GM19438 (cell line): ENCODE measurements at regions not wholly inside any gene's neighbourhood (a gene's known extent, or its start where the extent isn't known, plus 50 kb on each side); places are given as distances from the start of the nearest gene placed in this dataset.

ENCODE experiments used
- ATAC-seq: cut with Tn5 transposase; IDR thresholded peaks from one replicate; pipeline ENCODE4 v1.9.1; 2021; ENCODE audit warnings: low read depth; ENCODE audit not compliant: unreplicated experiment

DNA sequence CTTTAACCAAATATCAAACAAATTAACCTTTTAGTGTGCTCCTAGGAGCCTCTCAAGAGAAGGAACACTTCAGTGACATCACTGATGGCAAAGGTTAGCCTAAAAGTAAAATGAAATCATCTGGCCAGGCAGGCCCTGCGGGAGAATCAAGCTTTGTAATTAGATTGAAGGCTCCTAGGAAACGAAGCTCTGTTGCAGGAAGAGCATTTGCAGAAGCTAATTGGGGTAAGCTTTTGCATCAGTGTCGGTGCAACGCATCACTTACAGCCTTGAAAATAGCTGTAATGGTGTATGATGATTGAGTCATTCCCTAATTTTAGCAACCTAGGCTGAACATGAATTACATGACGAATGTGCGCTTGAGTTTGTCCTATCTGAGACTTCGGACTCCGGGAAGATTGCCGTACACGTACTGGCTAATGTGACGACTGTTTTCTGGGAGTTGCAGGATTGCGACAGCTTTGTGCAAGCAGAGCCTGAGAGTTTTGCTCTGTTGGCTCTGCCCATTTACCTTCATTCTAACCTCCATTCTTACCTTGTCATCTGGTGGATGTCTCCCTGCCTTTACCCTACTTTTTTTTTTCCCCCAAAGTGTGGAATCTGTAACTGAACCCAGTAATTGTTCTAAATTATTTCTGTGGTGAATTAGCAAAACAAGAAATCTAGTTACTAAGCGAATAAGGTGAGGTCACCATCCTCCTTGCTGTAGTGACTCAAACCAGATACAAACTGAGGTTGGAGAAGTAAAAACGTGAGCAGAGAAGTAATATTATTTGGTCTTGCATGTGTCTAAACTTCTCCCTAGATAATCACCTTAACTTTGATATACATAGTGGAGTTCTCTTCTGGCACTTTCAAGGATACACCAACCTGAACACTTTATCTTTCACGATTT, 675.9 kb upstream of the CITED2 start:
- no peak for ATAC-seq

DNA sequence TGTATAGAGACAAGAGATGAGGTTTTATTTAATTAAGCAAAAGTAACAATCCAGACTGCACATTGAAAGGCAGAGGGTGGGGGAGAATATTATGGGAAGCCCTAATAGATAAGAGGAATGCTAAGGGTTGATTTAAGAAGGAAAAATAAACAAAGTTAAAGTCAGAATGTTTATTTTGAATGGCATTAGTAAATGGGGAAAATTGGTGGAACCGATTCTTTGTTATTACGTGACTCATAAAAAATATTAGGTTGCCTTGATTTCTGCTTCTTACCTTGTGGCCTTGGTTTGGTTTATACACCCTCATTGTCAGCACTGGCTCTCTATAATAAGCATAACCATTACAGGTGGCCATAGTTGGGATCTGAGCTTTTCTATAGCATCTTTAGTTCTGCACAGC, 674.8 kb upstream of the CITED2 start:
- no peak for ATAC-seq

DNA sequence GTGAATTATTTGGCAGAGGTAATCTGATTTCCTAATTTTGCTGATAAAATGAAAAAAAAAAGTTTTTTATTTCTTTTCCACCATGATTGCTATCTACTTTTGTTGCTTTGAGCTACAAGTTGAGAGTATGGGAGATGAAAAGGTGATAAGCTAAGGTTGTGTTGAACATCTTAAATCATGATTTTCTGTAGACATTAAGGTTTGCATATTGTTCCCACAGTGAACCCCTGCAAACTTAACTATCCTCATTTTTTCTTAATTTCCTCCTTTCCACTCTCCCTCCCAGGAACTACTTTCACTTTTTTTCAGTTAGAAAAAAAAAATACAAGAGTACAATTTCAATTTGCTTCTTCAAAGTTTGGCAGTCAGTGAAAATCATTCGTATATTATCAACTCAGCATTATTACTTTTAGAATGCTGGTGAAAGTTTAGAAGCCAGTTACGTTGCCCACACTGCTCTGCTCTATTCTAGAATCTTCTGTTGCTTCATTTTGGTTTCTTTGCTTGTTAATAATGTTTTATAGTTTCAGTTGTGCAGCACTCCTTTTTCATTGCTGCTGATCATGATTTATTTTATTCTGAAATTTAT, 673.8 kb upstream of the CITED2 start:
- ATAC-seq: no peak

DNA sequence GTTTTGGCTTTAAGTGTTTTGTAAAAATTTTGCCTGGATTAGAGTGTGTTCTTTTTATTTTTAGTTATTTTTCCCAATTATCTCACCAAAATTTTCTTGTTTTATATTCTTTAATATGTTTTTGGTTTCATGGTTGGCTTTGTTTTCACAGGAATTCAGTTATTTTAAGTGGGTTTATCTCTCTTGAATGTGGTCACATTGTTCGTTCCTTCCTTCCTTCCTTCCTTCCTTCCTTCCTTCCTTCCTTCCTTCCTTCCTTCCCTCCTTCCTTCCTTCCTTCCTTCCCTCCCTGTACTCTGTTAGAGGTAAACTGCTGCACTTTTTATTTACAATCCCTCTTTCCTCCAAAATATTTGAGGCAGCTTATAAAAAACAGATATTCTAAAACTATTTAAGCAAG, 672.9 kb upstream of the CITED2 start:
- no peak for ATAC-seq

DNA sequence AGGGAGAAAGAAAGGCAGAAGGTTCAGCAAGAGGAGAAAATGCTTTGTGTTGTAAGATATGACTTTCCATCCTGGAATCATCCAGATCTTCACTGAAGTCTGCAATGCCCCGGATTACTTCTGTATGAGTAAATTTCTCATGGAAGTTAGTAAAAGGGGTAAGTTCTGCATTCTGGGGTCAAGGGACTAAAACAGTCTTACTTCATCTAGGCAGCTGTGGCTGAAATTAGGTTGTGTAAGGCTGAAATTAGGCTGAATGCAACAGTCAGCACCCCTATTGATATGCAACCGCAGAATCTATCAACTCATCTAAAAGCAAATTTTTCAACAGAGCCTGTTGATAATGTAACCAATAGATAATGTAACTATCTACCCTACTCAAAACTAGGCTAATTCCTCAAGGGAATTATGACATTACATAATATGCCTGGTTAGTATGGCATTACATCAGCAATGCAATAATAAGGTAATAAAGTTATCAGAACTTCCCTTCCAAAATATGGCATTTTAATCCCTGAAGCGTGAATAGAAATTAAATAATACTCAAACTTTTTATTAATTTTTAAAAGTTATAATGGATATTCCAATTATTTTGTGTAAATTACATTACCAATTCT, 671.7 kb upstream of the CITED2 start:
- ATAC-seq: no peak

DNA sequence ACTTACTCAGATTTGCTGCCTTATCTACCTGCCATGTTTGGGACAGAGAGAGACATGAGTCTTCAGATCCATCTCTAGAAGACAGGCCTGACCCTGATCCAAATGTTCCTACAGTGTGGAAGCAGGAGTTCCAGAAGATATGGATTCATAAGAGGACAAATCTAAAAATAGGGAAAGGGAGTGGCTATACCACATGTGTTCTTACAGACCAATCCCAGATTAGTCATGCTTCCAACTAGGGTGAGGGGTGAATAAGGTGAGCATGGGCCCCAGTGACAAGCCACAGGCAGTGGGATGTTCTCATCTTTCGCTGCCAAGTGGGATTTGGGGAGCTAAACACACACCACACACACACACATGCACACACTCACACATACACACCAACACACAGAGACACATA, 670.7 kb upstream of the CITED2 start:
- ATAC-seq: no peak

DNA sequence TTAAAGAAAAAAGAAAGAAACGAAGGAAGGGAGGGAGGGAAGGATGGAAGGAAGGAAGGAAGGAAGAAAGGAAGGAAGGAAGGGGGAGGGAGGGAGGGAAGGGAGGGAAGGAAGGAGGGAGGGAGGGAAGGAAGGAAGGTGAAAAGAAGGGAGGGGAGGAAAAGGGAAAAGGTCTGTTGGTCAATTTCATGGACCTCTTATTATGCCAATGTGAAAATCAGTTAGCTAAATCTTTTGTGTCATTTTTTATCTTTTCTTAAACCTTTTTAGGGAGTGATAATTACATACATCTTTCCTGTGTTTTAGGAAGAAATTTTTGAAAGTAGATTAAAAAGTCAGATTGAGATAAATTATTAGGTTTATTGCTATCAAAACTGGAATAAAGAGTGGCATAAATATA, 670.2 kb upstream of the CITED2 start:
- no peak for ATAC-seq

DNA sequence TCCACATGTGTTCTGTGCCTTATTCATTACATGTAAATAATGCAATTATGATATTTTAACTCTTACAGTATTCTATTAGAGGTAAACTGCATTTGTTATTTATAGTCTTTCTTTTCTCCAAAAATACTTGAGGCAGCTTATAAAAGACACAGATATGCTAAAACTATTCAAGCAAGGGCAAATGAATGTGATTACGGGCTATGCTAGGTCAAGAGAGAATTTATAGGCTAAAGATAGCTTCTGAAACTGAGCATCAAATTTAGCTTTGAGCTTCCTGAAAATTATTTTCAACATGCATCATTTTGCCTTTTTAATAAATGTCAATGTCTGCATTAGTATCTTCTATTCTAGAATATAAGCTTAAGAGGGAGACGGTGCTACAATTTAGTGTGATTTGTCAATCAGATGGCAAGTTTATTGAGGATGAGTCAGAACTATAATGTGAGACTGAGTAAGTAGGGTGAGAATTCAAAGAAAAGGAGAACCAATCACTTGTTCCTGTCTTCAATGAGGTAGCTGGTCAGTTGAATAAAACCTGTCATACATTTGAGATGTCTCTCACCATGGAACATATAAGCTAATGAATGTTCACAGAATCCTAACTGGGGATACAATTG, 669.4 kb upstream of the CITED2 start:
- no peak for ATAC-seq

DNA sequence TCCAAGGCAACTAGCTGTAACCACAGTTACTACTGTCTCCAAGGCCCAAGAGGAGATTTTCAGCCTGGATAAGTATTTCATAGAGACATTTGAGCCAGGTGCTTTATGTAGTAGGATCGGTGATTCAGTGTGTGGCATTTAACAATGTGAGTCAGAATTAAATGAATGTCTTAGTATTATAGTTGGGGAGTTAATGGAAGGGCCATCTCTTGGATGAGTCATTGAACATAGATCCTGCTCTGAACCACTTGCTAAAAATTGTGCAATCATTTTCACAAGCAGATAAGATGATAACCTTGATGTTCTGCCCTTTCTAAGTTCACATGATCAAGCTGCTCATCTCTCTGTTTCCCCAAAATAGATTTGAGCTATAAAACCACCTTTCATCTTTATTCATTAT, 668.9 kb upstream of the CITED2 start:
- ATAC-seq: no peak

DNA sequence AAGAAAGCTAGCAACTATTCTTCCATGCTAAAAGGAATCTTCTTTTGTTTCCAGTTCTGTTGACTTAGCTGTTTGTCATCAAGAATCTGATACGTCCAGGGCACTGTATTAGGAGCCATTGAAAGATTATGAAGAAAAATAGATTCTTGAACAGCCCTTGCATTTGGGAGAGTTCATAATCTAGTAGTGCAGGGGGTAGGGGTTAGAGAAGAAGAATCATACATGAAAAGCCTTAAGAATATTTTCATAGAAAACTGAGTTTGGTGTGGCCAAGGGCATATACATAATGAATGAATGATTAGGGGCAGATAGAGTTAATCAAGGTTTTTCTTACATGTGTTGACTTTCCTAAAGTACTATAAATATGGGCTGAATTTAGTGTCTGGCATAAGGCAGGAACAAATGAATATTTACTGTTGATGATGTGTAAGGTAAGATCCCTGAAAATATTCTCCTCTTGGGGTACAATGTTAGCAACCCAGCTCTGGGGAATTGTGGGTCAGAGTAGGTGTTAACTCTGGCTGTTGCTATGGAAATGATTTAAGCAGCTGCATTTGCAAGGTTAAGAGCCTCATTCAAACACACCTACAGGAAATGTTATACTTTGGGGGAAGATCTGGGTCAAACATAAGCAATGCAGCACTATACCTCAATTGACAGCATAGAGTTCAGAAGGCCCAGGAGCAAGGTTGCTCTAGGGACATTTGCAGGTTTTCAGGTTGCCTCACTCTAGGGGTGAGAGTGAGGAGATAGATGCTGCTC, 667.3 kb upstream of the CITED2 start:
- ATAC-seq: no peak

DNA sequence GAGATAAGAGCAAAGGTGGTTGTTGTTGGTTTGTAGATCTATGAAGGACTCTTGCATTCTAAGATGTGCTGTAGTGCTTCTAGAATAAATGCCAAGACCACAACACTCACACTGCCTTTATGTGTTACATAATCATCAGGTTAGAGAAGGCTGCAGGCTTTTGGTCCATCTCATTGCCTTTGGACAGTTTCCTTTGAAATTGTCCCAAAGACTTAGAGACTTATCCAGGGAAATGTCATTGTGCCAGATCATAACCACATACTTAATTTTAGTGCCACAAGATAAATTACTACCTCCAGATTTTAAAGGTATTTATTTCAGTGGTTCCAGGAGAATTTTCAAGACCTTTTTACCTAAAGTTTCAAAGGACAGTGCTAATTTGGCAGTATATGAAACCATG, 666.6 kb upstream of the CITED2 start:
- ATAC-seq: no peak

DNA sequence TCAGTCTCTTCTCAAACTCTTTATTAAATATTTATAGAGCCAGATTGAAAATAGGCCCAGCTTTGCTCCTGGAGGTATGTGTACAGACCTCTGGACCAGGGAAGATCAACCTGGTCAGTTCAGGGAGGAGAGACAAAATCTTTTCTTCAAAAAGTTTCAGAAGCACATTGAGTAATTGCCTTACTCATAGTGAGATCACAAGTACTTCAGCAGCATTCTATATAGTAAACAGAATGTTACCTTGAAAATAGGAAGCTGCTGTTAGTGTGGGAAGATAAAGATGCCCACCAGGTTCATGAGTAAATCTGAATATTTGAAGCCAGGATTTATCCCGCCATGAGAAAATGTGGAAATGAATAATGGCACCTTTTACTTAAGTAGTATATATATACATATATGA, 665.9 kb upstream of the CITED2 start:
- no peak for ATAC-seq

DNA sequence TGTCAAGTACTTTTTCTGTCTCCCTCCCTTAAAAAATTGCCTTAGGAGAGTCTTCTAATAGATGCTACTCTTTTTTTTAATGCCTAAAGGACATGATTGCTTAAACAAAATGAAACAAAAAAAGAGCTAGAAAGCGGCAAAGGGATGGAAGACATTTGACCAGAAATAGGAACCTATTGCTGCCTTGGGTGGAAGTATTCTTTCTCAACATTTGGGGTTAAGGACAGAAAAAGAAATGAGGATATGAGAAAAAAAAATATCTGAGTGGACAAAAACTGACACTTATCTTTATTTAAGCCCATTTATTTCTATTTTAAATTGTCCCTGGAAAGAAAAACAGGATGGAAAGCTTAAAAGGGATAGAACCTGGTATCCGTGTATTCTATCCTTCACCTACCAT, 664.9 kb upstream of the CITED2 start:
- no peak for ATAC-seq

DNA sequence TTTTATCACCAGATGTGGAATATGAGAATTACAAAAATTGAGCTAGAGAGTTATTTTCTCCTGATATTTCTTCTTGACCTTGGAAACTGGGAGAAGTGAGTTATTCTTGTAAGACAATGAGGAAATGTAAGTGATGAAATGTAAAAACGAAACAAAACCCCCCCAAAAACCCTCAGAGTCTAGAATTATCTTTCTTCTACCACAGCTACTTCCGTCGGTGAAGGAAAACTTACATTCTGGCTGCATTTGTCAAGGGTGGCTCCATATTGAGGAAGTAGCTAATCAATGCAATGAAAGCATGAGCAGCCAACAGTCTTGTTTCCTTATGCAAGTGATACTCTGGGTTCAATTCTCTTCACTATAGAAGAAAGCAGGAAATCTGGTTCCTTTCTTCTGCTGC, 661.7 kb upstream of the CITED2 start:
- ATAC-seq: no peak

DNA sequence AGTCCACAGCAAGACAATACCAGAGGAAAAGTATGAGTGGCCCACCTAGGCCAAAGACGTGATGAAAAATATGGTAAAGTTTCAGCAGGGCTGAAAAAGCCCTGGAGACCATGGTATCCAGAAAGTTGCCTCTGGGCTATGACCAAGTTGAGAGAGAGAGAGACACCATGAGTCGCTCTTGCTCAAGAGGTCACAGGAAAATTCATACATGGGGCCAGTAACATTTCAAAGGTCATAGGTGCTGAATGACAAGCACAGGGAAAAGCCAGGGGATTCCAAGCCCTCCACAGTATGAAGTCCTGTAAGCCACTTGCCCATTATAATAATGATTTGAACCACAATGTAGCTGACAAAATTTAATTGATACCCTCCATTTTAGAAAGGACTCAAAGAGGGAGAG, 657.7 kb upstream of the CITED2 start:
- no peak for ATAC-seq

DNA sequence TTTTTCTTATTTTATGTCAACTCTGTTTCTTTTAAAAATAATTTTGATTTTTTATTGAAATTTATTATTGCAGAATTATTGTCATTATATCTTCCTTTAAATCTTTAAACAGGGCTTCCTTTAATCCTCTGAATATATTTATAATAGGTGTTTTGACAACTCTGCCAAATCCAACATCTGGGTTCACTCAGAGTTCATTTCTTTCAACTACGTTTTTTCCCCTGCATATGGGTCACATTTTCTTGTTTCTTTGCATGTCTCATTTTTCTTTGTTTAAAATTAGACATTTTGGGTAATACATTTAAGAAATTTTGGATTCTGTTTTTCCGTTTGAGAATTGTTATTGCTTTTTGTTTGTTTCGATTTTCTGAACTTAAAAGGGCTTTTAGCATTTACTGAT, 655.1 kb upstream of the CITED2 start:
- ATAC-seq: no peak

DNA sequence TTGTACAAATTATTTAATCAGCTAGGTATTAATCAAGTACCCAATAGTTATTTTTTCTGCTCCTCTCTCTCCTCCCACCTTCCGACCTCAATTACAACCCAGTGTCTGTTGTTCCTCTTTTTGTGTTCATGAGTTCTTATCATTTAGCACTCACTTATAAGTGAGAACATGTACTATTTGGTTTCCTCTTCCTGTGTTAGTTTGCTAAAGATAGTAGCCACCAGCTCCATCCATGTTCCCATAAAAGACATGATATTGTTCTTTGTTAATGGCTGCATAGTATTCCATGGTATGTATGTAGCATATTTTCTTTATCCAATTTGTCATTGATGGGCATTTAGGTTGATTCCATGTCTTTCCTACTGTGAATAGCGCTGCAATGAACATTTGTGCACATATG, 652.8 kb upstream of the CITED2 start:
- no peak for ATAC-seq

DNA sequence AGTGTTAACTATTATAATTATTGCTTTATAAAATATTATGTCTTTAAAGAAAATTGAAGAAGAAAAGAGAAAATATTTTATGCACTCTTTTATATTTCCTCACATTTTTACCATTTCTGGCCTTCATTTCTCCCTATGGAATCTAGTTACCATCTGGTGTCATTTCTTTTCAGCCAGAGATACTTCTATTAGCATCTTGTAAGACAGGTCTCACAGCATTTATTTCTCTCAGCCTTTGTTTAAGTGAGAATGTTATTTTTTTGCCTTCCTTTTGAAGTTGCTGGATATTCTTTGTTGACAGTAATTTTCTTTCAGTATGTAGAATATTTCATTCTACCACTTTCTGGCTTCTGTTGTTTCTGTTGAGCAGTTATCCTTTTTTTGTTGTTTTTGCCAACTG, 652.1 kb upstream of the CITED2 start:
- ATAC-seq: no peak

DNA sequence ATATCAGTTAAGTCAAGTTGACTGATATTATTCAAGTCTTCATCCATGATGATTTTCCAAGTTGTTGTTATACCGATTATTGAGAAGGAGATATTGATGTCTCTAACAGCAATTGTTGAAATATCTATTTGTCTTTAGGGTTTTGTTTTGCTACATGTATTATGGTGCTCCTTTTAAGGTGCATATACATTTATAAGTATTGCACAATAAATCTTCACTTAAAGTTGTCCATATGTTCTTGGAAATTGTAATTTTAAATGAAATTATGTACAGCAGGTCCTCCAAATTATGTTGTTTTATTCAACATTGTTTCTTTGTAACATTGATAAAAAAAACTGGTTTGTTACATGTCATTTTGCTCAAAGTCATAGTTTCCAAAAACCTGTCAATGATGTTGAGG, 650.7 kb upstream of the CITED2 start:
- ATAC-seq: no peak

DNA sequence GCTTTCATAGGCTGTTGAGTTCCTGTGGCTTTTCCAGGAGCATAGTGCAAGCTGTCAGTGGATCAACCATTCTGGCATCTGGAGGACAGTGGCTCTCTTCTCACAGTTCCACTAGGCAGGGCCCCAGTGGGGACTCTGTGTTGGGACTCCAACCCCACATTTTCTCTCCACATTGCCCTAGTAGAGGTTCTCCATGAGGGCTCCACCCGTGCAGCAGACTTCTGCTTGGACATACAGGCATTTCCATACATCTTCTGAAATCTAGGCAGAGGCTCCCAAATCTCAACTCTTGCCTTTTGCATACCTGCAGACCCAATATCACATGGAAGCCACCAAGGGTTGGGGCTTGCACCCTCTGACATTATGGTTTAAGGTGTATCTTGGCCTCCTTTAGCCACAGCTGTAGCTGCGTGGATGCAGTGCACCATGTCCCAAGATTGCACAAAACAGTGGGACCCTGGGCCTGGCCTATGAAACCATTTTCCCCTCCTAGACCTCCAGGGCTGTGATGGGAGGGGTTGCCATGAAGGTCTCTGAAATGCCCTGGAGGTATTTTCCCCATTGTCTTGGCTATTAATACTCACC, 645.9 kb upstream of the CITED2 start:
- no peak for ATAC-seq
